Amygdala (tissue), 56 donors: ENCODE measurements at regions not wholly inside any gene's neighbourhood (a gene's known extent, or its start where the extent isn't known, plus 50 kb on each side); places are given as distances from the start of the nearest gene placed in this dataset.
A peak's percentile ranks its signal among the peaks of the same experiment; 100 is the strongest.

ENCODE experiments used
- DNase-seq, 56 donors: peaks; one replicate each; lab custom pipeline; 2025; lab: John Stamatoyannopoulos, UW

DNA sequence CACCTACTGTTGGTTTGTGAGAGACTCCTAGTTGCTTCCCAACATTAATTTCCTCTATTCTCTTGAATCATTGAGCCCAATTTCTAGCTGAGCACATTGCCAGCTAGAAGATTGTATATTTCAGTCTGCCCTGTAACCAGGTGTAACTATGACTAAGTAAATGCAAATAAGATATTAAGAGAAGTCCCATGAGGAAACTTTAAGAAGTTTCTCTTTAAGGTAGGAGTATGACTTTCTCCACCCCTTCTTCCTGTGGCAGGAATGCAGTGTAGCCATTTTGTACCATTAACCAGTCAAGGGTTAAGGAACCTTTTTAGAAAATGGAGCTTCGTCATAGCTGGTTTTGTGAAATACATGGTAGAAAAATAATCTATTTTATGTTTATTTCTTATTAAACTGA is 534.2 kb upstream of the RGS18 start:
- no peak for DNase-seq

DNA sequence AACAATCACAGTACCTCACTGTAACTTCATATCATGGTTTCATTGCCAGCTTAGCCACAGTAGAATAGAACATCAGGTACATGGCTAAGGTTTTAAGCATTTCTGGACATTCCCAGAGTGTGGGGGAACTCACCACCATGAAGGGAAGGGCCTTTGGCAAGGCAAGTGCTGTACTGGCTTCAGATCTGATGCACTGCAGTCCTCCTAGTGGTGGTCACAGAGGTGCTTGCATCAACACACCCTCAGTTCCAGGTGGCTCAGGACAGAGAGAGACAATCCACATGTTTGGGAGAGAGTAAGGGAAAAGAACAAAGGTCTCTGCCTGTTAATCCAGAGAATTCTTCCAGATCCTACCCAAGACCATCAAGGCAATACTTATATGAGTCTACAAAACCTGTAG is 528.4 kb upstream of the RGS18 start:
- DNase-seq: no peak

GRCh38 chr1:191634801-191635508 is 523.3 kb upstream of the RGS18 start:
- no peak for DNase-seq

- DNase-seq: no peak
Measured at GRCh38 chr1:191636345-191636744, 521.9 kb upstream of the RGS18 start.

DNA sequence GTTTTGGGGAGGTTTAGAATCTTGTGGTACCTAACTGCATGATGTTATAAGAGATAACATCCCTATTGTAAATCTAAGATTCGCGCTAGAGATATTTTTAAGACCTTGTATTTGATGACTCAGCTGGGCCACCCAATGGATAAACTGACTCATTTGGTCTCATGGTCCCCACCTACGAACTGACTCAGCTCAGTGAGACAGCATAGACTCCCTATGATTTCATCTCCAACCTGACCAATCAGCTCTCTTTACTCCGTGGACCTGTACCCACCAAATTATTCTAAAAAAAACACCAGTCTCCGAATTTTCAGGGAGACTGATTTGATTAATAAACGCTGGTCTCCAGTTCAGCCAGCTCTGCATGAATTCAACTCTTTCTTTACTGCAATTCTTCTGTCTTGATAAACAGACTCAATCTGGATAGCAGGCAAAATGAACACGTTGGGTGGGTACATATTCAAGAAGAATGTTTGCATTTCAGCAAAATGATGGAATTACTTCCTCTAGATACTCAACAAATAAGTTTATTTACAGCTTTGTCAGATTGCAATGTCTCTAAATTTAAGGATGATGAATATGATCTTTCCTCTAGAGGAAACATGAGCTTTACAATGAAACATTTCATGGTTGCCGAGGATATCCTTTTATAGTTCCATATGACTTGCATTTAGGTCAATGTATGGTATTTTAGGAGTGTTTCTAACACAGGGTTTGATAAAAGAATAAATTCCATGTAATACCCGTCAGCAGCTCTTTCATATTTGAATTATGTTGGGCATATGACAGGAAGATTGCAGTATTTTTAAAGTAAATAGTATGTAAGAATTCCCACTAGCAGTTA is 516.6 kb upstream of the RGS18 start:
- DNase-seq: peak in 1 of 56 donors; percentile 3

- no peak for DNase-seq
Measured at GRCh38 chr1:191643060-191643459, 515.2 kb upstream of the RGS18 start.

GRCh38 chr1:191648939-191649338 is 509.3 kb upstream of the RGS18 start:
- DNase-seq: no peak

GRCh38 chr1:191662051-191662450 is 496.2 kb upstream of the RGS18 start:
- no peak for DNase-seq

DNA sequence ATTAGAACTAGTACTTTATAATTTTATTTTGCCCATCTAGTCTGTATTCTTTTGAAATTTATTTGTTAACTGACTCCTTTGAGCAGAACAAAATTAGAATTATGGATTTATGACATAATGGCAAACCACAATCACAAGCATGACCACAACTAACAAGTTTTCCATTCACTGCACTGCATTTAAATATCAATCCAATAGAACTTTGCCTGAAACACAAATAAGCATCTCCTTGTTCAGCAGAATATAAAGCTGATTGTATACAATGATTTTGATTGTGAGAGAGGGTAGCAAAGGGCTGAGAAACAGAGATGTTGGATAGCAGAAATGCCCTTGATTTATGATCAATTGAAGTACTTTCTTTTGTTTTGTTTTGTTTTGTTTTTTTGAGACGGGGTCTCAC is 495.5 kb upstream of the RGS18 start:
- no peak for DNase-seq

DNA sequence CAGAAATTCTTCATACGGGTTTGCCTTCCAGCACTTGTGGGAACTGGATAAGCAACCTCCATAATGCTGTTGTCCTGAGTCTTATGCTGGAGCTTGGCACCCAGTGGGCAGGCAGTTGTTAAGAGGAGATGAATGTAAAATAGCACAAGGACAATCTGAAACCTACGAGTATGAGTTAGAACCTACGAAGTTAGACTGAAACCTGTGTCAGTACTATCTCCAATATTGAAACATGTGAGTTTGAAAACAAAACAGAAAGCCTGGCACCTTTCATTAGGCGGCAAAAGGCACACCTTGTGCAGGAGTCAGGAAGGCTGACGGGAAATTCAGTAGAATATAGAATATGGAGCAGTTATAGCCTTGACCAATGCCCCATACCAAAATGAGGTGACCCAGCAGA is 489.7 kb upstream of the RGS18 start:
- DNase-seq: no peak

DNA sequence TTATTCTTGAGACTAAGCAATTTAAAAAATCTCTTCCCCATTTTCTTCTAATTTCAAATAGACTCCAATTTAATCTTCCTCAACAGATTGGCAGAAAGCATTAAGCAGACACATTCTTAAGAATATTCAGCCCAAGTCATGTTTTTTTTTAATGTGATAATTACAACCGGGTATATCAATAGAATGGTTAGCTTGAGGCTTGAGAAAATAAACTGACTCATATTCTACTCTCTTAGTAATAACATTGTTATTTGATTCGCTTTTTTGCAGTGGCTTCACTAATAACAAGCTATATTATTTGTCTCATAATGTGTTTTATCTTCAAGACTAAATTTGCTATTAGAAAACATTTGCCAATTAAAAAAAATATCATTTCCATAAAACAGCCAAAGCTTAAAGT is 488.6 kb upstream of the RGS18 start:
- no peak for DNase-seq

GRCh38 chr1:191671236-191671635 is 487.0 kb upstream of the RGS18 start:
- DNase-seq: no peak

DNA sequence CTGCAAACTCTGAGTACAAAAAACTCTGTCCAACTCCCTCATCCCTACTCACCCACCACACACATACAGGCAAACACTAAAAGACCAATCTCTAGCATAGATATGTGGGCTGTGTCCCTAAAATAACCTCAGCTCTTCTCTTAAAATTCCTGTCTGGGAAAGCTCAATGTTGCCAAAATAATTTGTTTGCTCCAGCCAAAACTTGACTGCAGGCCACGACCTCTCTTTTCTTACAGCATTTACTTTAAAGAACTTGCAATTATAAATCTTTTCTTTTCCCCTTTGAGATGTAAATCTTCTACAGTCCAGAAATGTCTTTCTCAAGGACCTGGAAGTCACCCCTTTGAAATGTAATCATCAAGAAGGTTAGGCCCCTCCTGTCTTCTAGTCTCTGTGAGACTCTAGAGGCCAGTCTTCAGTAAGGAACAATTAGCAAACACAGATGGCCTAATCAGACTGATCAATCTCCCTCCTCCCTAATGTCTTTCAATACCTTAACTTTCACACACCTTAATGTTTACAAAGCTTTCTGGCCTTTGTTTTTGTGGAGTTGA is 483.6 kb upstream of the RGS18 start:
- DNase-seq: no peak

DNA sequence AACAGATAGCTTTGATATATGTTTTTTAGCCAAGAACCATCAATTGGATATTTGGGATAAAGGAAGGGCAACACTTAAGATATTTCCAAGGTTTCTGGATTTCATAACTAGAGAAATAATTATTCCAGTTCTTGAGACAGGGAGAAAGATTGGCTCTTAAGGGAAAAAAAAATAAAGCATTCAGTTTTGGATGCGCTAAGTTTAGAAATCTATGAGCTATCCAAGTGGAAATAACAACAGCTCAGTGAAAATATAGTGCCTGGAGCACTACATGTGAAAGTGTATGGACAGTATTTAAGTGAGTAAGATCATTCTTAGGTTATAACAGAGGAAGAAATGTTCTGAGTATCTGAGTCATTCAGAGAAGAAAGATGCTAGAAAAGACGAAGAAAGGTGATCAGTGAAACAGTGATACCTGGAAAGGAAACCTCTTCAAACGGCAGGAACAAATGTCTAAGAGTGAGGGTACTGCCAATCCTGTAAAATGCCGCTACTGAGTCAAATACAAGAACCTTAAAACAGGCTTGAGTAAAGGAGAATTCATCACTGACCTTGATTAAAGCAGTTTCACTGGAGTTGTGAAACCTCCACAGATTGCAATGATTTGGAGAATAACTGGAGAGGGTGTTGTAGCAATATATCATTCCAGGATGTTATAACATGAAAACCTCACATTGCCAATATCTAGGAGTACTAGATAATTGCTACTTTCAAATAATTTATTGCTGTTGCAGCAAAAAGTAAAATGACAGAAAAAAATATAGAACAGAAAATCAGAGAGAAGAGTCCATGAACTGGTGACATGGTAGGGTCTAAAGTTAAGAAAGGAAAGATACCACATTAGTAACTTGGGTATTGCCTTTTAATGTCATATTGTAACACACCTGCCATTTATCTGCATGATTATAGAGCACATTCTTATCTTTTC is 482.1 kb upstream of the RGS18 start:
- no peak for DNase-seq

GRCh38 chr1:191685669-191686068 is 472.6 kb upstream of the RGS18 start:
- DNase-seq: no peak

DNA sequence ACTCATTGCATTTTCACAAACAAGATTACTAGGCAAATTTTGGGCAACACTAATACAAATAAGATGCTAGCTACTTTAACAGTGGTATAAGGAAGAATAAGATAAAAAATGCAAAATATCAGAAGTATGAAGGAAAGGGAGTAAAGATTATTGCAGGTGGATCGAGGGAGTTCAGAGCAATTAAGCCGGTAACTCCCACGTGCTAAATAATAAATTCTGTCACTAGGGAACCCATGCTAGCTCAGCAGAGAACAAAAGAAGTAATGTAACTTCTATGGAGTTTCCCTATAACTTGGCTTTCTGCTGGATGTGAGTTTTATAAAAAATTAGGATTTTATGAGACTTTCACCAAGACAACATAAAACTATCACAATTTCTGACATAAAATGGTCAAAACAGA is 470.5 kb upstream of the RGS18 start:
- DNase-seq: no peak

DNA sequence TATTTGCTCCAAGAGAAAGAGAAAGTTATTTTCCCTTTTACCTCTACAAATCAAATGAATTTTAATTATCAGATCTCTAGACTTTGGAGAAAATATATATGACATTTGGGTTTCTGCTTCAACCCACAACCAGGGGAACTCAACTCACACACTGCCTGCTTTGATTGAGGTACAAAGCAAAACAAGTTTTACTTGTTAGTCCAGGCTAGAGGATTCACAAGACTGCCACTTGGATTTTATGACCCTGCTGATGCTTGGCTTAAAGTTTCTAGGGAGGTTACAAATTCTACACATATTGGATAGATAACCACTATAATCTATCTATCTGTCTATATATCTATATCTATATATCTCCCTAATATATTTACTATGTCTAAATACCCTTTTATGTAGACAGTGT is 467.3 kb upstream of the RGS18 start:
- DNase-seq: no peak

GRCh38 chr1:191693797-191694196 is 464.5 kb upstream of the RGS18 start:
- no peak for DNase-seq

DNA sequence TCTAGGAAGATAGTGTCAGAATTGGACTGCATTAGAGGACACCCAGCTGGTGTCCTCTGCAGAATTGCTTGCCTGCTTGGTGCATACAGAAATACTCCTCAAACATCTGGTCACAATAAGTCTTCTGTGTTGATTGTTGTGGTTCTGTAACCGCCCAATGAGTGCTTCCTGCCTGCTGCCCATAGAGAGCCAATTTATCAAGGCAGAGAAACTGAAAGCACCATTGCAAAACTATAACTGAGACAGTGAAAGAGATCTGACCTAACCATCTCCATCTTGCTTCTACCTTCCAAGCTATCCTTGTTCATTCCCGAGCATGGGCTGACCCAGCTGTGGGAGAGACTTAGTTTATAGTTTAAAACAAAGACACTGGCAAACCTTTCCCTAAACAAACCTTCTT is 462.4 kb upstream of the RGS18 start:
- no peak for DNase-seq

DNA sequence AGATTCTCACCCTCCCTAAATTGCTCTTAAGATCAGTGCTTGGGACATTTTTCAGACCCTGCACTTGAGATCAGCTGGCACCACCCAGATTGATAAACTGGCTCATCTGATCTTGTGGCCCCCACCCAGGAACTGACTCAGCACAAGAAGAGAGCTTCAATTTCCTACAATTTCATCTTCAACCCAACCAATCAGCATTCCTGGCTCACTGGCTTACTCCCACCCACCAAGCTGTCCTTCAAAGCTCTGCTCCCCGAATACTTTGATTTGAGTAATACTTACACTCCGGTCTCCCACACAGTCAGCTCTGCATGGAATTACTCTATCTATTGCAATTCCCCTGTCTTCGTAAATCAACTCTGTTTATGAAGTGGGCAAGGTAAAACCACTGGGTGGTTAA is 461.9 kb upstream of the RGS18 start:
- DNase-seq: no peak

DNA sequence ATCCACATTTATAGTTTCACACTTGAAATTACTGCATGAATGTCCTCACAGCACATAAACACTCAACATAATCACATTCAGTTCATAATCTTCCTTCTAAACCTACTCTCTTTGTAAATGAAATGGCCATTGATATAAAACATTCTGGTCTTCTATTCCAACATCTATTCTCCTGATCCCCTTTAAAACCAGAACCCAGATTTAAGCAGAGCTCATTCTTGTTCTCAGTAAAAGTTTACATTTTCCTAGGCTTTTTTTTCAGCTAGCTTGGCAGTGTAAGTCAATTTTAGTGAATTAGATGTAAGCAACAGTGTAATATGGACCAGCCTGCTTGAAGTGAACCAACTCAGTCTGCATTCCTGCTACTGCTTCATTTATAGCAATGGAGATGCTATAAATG is 460.7 kb upstream of the RGS18 start:
- no peak for DNase-seq
